ENCODE measurements at regions not wholly inside any gene's neighbourhood (a gene's known extent, or its start where the extent isn't known, plus 50 kb on each side); places are given as distances from the start of the nearest gene placed in this dataset.

GRCh38 chr3:20773320-20773984 lies 587.4 kb upstream of the SGO1 start:
- no peaks in the 10 kb centered on the region for H3K36me3 ChIP-seq (ENCODE audit: control insufficient read depth, insufficient read depth, low read length)
- FAIRE-seq (peak; percentile 52), DNase-seq (ENCODE audit: low read depth) (no peak)
- H3K27me3 ChIP-seq (ENCODE audit: control insufficient read depth, insufficient read depth, low read length) = no peaks in the 10 kb centered on the region
- no peak overlapping the region for H3K4me3 ChIP-seq (ENCODE audit: low read depth, low read length)
- TF ChIP-seq, protein P1, sequence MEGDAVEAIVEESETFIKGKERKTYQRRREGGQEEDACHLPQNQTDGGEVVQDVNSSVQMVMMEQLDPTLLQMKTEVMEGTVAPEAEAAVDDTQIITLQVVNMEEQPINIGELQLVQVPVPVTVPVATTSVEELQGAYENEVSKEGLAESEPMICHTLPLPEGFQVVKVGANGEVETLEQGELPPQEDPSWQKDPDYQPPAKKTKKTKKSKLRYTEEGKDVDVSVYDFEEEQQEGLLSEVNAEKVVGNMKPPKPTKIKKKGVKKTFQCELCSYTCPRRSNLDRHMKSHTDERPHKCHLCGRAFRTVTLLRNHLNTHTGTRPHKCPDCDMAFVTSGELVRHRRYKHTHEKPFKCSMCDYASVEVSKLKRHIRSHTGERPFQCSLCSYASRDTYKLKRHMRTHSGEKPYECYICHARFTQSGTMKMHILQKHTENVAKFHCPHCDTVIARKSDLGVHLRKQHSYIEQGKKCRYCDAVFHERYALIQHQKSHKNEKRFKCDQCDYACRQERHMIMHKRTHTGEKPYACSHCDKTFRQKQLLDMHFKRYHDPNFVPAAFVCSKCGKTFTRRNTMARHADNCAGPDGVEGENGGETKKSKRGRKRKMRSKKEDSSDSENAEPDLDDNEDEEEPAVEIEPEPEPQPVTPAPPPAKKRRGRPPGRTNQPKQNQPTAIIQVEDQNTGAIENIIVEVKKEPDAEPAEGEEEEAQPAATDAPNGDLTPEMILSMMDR (IDR thresholded peaks at IDR 0.05; ENCODE audit: insufficient read depth, low read length, severe bottlenecking) = no peak

- no peaks in the 10 kb centered on the region for H3K36me3 ChIP-seq (ENCODE audit: control insufficient read depth, insufficient read depth, low read length)
- no peaks in the 10 kb centered on the region for H3K27me3 ChIP-seq (ENCODE audit: control insufficient read depth, insufficient read depth, low read length)
- TF ChIP-seq, protein P1 (IDR thresholded peaks at IDR 0.05; ENCODE audit: insufficient read depth, low read length, severe bottlenecking) = no peak
- FAIRE-seq = no peak
- DNase-seq (ENCODE audit: low read depth) = no peak
- no peak overlapping the region for H3K4me3 ChIP-seq (ENCODE audit: low read depth, low read length)
Observed at GRCh38 chr3:20772869-20773268, 586.9 kb upstream of the SGO1 start.

DNA sequence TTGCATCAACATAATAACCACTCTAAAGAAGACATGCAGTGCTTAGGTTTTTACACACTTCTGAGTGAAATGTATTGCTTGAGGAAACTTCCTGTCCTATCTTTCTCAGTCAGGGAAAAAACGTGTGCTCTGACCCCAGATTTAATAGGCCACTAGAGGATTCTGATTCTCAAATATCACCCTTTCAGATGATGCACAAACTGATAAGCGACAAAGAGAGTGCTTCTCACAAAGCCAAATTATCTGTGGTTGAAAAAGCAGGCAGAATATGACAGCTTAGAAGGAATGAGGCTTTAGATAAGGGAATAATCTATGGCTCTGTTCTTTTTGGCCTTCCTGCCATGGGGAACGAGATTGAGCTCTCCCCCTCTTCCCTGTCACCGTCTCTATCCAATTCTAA lies 583.4 kb upstream of the SGO1 start:
- Histone ChIP-seq H3K4me3 (ENCODE audit: low read depth, low read length) (no peak overlapping the region), H3K27me3 (ENCODE audit: control insufficient read depth, insufficient read depth, low read length) (no peaks in the 10 kb centered on the region), H3K36me3 (ENCODE audit: control insufficient read depth, insufficient read depth, low read length) (no peaks in the 10 kb centered on the region)
- DNase-seq (ENCODE audit: low read depth) = no peak
- TF ChIP-seq, protein P1 (IDR thresholded peaks at IDR 0.05; ENCODE audit: insufficient read depth, low read length, severe bottlenecking) = no peak
- FAIRE-seq = no peak

GRCh38 chr3:20760981-20761380 lies 575.0 kb upstream of the SGO1 start:
- FAIRE-seq (no peak), DNase-seq (ENCODE audit: low read depth) (peak; percentile 4)
- Histone ChIP-seq H3K4me3 (ENCODE audit: low read depth, low read length) (no peak overlapping the region), H3K27me3 (ENCODE audit: control insufficient read depth, insufficient read depth, low read length) (no peaks in the 10 kb centered on the region), H3K36me3 (ENCODE audit: control insufficient read depth, insufficient read depth, low read length) (no peaks in the 10 kb centered on the region)
- TF ChIP-seq, protein P1 (IDR thresholded peaks at IDR 0.05; ENCODE audit: insufficient read depth, low read length, severe bottlenecking) = no peak

DNA sequence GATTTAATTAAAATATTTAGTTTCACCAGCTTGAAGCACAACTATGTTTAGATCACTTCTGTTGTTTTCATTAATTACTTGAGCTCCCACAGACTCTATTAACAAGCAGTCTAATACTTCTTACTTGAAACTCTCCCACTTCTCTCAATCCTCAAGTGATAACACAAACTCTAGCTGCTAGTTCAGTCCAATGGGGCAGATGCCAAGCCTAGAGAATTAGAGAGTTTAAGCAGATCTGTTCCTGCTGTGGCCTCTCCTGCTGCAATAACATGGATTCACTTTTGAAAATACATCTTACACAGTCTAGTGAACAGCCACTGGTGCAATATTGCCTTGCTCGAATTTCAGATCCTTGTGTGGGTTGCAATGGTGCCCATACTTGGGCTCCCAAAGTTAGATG lies 566.4 kb upstream of the SGO1 start:
- H3K4me3 ChIP-seq (ENCODE audit: low read depth, low read length) = no peak overlapping the region
- DNase-seq (ENCODE audit: low read depth) (no peak), FAIRE-seq (no peak)
- no peaks in the 10 kb centered on the region for H3K27me3 ChIP-seq (ENCODE audit: control insufficient read depth, insufficient read depth, low read length)
- H3K36me3 ChIP-seq (ENCODE audit: control insufficient read depth, insufficient read depth, low read length) = no peaks in the 10 kb centered on the region
- TF ChIP-seq, protein P1 (IDR thresholded peaks at IDR 0.05; ENCODE audit: insufficient read depth, low read length, severe bottlenecking) = no peak

- Histone ChIP-seq H3K27me3 (ENCODE audit: control insufficient read depth, insufficient read depth, low read length) (no peaks in the 10 kb centered on the region), H3K4me3 (ENCODE audit: low read depth, low read length) (no peak overlapping the region), H3K36me3 (ENCODE audit: control insufficient read depth, insufficient read depth, low read length) (no peaks in the 10 kb centered on the region)
- TF ChIP-seq, protein P1 (IDR thresholded peaks at IDR 0.05; ENCODE audit: insufficient read depth, low read length, severe bottlenecking) = no peak
- FAIRE-seq (no peak), DNase-seq (ENCODE audit: low read depth) (no peak)
Observed at GRCh38 chr3:20751296-20751695, 565.3 kb upstream of the SGO1 start.

Data from bronchial epithelial cell (primary cell).